A549 (cell line): ENCODE measurements at regions not wholly inside any gene's neighbourhood (a gene's known extent, or its start where the extent isn't known, plus 50 kb on each side); places are given as distances from the start of the nearest gene placed in this dataset.

Experiments used
- CBX2 ChIP-seq: fragments of 200-600 bp; sonication (generic); IDR thresholded peaks from 2 replicates; pipeline ENCODE4 v1.6.1; 2016; ENCODE audit warnings: low read depth, mild to moderate bottlenecking, borderline replicate concordance
- EP300 ChIP-seq, 2 experiments: fragments of >200 bp; sonication (Bioruptor Twin); formaldehyde crosslinking; IDR thresholded peaks; 2 replicates in 1 of 2; 3 replicates in 1 of 2; pipeline ENCODE4 v1.6.1; 2016 to 2017
- HMGXB4 ChIP-seq: fragments of 250-450 bp; sonication (Bioruptor Pico); IDR thresholded peaks from 2 replicates; pipeline ENCODE4 v1.5.0; 2021; ENCODE audit warnings: mild to moderate bottlenecking, moderate library complexity, borderline replicate concordance
- NFE2L2 ChIP-seq: fragments of 150-350 bp; conservative IDR thresholded peaks from 2 replicates; pipeline ENCODE4 v1.6.1; 2014; ENCODE audit warnings: low read length
- NR3C1 ChIP-seq: fragments of >200 bp; sonication (Bioruptor Twin); formaldehyde crosslinking; IDR thresholded peaks from 3 replicates; pipeline ENCODE4 v1.6.1; 2017
- PHF8 ChIP-seq: fragments of 200-600 bp; sonication (generic); IDR thresholded peaks from 2 replicates; pipeline ENCODE4 v1.6.1; 2016; ENCODE audit warnings: low read depth, mild to moderate bottlenecking, antibody characterized with exemption, moderate library complexity, borderline replicate concordance
- POLR2A ChIP-seq: IDR thresholded peaks from 2 replicates; pipeline ENCODE4 v1.6.1; 2012; ENCODE audit warnings: mild to moderate bottlenecking, low read length
- TF ChIP-seq, protein P1 (sequence below): fragments of >200 bp; sonication (Bioruptor Twin); formaldehyde crosslinking; IDR thresholded peaks from 3 replicates; pipeline ENCODE4 v1.5.1; 2016
- TF ChIP-seq, protein P2 (sequence below): IDR thresholded peaks from 2 replicates; pipeline ENCODE4 v1.6.1; 2012; ENCODE audit warnings: low read depth, borderline replicate concordance

DNA sequence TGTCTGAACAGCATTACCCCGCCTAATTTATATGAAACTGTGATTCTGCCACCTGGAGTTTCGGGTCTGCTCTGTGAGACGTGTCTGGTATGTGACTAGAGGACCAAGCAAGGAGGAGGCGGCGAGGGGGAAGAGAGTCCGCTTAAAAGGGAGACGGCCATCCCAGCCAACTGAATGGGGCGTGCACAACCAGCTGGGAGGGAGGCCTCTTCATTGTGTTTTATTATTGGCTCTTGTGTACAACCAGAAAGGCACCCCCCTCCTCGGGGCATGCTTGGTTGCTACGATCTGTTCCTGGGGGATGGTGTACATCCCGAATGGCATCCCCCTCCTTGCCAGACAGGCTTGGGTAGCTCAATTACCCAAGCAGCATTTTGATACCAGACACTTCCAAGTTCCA lies 384.5 kb upstream of the SALL1 start:
- TF ChIP-seq NR3C1 = no peak
- no peak for TF ChIP-seq EP300 (IDR thresholded peaks at IDR 0.05)
- TF ChIP-seq, protein P1, sequence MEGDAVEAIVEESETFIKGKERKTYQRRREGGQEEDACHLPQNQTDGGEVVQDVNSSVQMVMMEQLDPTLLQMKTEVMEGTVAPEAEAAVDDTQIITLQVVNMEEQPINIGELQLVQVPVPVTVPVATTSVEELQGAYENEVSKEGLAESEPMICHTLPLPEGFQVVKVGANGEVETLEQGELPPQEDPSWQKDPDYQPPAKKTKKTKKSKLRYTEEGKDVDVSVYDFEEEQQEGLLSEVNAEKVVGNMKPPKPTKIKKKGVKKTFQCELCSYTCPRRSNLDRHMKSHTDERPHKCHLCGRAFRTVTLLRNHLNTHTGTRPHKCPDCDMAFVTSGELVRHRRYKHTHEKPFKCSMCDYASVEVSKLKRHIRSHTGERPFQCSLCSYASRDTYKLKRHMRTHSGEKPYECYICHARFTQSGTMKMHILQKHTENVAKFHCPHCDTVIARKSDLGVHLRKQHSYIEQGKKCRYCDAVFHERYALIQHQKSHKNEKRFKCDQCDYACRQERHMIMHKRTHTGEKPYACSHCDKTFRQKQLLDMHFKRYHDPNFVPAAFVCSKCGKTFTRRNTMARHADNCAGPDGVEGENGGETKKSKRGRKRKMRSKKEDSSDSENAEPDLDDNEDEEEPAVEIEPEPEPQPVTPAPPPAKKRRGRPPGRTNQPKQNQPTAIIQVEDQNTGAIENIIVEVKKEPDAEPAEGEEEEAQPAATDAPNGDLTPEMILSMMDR = no peak
- TF ChIP-seq, protein P2, sequence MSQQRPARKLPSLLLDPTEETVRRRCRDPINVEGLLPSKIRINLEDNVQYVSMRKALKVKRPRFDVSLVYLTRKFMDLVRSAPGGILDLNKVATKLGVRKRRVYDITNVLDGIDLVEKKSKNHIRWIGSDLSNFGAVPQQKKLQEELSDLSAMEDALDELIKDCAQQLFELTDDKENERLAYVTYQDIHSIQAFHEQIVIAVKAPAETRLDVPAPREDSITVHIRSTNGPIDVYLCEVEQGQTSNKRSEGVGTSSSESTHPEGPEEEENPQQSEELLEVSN = no peak
- TF ChIP-seq HMGXB4 (CRISPR knock-in tag) = no peak
- no peak for TF ChIP-seq NFE2L2
- TF ChIP-seq CBX2 = no peak
- no peak for TF ChIP-seq POLR2A
- no peak for TF ChIP-seq PHF8
